OCI-LY3 (cell line): ENCODE measurements at regions not wholly inside any gene's neighbourhood (a gene's known extent, or its start where the extent isn't known, plus 50 kb on each side); places are given as distances from the start of the nearest gene placed in this dataset.

ENCODE experiments used
- H2AFZ ChIP-seq: fragments of 200-600, 300-600 bp; shearing (Covaris generic); 2 replicates; pipeline ENCODE4 v1.6.0; 2014; ENCODE audit warnings: antibody characterized with exemption, low read depth, low read length
- H3K27ac ChIP-seq: fragments of 200-600, 300-600 bp; sonication (generic); 2 replicates; pipeline ENCODE4 v1.5.1; 2014; ENCODE audit warnings: mild to moderate bottlenecking, low read length, moderate library complexity, mixed read lengths
- H3K27me3 ChIP-seq: fragments of 200-600, 300-600 bp; sonication (generic); 2 replicates; pipeline ENCODE4 v1.6.1; 2014; ENCODE audit warnings: low read depth, low read length, mixed read lengths
- H3K36me3 ChIP-seq: fragments of 200-600, 300-600 bp; sonication (generic); replicated peaks from 2 replicates; pipeline ENCODE3; 2014; ENCODE audit warnings: low read depth, low read length, mixed read lengths
- H3K4me1 ChIP-seq: fragments of 300-600, 200-600 bp; sonication (generic); 2 replicates; pipeline ENCODE4 v1.6.1; 2014; ENCODE audit warnings: low read length, mixed read lengths
- H3K4me2 ChIP-seq: fragments of 200-600, 300-600 bp; sonication (generic); 2 replicates; pipeline ENCODE4 v1.6.1; 2014; ENCODE audit warnings: low read length, mixed read lengths
- H3K4me3 ChIP-seq: fragments of 300-600, 200-600 bp; sonication (generic); 2 replicates; pipeline ENCODE4 v1.5.1; 2014; ENCODE audit warnings: antibody characterized with exemption, mild to moderate bottlenecking, low read length, moderate library complexity
- H3K79me2 ChIP-seq: fragments of 300-600, 200-600 bp; shearing (Covaris generic); 2 replicates; pipeline ENCODE4 v1.6.1; 2014; ENCODE audit warnings: mild to moderate bottlenecking, low read length, mixed read lengths
- H3K9ac ChIP-seq: fragments of 300-600, 200-600 bp; shearing (Covaris generic); 2 replicates; pipeline ENCODE4 v1.6.0; 2014; ENCODE audit warnings: mild to moderate bottlenecking, low read length, moderate library complexity
- H3K9me3 ChIP-seq: fragments of 200-600, 300-600 bp; shearing (Covaris generic); 2 replicates; pipeline ENCODE4 v1.6.1; 2014; ENCODE audit warnings: low read length, mixed read lengths; ENCODE audit not compliant: insufficient read depth
- H4K20me1 ChIP-seq: fragments of 200-600, 300-600 bp; sonication (generic); 2 replicates; pipeline ENCODE4 v1.6.1; 2016; ENCODE audit warnings: low read length, mixed read lengths; ENCODE audit not compliant: insufficient read depth
- EZH2phosphoT487 ChIP-seq: fragments of 200-600 bp; shearing (Covaris generic); IDR thresholded peaks from 2 replicates; pipeline ENCODE4 v1.6.1; 2018; ENCODE audit warnings: antibody characterized with exemption, mixed run types, low read depth
- TF ChIP-seq, protein P1 (sequence below): fragments of 200-600, 300-600 bp; sonication (generic); IDR thresholded peaks from 2 replicates; pipeline ENCODE4 v1.5.1; 2014; ENCODE audit warnings: antibody characterized with exemption, low read length, low read depth

DNA sequence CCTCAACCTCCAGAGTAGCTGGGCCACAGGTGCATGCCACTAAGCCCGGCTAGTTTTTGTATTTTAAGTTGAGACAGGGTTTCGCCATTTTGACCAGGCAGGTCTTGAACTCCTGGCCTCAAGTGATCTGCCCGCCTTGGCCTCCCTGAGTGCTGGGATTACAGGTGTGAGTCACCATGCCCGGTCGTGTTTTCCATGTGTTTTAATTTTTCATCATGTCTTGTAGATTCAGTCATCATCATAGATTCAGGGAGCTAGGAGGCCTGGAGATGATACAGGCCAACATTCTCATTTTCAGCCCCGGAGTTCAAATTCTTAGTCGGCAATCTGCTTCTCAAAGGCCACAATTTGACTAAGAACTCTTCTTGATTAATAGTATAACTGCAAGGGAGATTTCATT lies 73.5 kb upstream of the GRAMD1B start:
- Histone ChIP-seq H3K9ac (no peak overlapping the region), H3K27ac (no peak overlapping the region), H3K79me2 (no peaks in the 10 kb centered on the region), H3K4me3 (no peak overlapping the region), H2AFZ (no peak overlapping the region), H3K4me2 (no peak overlapping the region), H3K27me3 (peaks cover 45% of the 10 kb centered on the region), H4K20me1 (no peaks in the 10 kb centered on the region), H3K9me3 (no peaks in the 10 kb centered on the region), H3K36me3 (no peaks in the 10 kb centered on the region), H3K4me1 (peaks cover 10% of the 10 kb centered on the region)
- TF ChIP-seq EZH2phosphoT487, result no peak
- TF ChIP-seq, protein P1, sequence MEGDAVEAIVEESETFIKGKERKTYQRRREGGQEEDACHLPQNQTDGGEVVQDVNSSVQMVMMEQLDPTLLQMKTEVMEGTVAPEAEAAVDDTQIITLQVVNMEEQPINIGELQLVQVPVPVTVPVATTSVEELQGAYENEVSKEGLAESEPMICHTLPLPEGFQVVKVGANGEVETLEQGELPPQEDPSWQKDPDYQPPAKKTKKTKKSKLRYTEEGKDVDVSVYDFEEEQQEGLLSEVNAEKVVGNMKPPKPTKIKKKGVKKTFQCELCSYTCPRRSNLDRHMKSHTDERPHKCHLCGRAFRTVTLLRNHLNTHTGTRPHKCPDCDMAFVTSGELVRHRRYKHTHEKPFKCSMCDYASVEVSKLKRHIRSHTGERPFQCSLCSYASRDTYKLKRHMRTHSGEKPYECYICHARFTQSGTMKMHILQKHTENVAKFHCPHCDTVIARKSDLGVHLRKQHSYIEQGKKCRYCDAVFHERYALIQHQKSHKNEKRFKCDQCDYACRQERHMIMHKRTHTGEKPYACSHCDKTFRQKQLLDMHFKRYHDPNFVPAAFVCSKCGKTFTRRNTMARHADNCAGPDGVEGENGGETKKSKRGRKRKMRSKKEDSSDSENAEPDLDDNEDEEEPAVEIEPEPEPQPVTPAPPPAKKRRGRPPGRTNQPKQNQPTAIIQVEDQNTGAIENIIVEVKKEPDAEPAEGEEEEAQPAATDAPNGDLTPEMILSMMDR, result no peak

DNA sequence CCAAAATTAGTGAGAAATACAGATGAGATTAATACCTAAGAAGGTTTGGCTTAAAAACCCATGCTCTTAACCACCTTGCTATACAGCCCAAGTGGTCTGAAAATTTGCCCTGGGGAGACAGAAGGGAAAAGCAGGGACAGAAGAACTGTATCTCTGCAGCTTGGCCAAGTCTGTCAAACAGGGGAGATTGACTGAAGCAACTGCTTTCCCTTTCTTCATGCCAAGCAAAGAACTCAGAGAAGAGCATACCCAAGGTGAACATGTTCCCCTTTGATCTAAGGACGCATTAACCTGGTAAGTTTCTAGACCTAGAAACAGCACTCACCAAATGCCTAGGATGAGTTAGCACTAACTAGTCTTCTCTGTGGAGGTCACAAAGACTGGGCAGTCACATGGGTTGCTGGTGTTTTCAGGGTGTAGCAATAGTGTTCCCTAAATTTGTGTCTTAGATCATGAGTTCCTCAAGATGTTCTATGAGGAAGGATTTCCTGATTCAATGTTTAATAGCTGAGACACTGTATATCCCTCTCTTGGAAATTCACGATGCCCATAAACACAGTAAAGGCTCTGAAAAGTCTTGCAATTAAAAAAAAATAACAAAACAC lies 75.6 kb upstream of the GRAMD1B start:
- H3K4me2 ChIP-seq, result no peak overlapping the region
- H3K9me3 ChIP-seq, result no peaks in the 10 kb centered on the region
- H3K4me1 ChIP-seq, result peaks cover 10% of the 10 kb centered on the region
- TF ChIP-seq EZH2phosphoT487, result no peak
- TF ChIP-seq, protein P1, result no peak
- H3K79me2 ChIP-seq, result no peaks in the 10 kb centered on the region
- no peak overlapping the region for H3K9ac ChIP-seq
- no peaks in the 10 kb centered on the region for H3K36me3 ChIP-seq
- no peak overlapping the region for H3K27ac ChIP-seq
- H3K4me3 ChIP-seq, result no peak overlapping the region
- H4K20me1 ChIP-seq, result no peaks in the 10 kb centered on the region
- peaks cover 30% of the 10 kb centered on the region for H3K27me3 ChIP-seq
- no peak overlapping the region for H2AFZ ChIP-seq

DNA sequence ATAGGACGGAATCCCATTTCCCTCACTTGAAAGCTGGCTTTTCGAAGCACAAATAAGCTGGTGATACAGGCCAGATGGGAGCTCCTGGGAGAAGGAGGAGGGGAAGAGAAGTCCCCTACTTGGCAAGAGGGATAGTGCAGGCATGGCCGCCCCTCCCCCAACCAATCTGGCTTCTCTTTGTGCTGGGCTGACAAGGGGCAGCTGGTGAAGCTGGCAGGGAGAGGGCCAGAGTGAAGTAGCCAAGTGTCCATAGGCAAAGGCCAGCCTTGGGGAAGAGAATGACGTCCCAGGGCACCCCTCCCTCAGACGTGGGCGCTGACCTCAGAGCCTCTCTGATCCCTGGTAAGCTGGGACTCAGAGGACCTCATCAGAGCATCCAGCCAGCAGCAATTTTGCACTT lies 78.7 kb upstream of the GRAMD1B start:
- Histone ChIP-seq H3K9ac (no peak overlapping the region), H3K79me2 (no peaks in the 10 kb centered on the region), H2AFZ (no peak overlapping the region), H3K4me3 (no peak overlapping the region), H3K36me3 (no peaks in the 10 kb centered on the region), H3K4me2 (no peak overlapping the region), H3K27ac (no peak overlapping the region), H3K27me3 (0 out of 2 replicates have a peak, but pooled peaks cover 6% of the 10 kb centered on the region), H4K20me1 (no peaks in the 10 kb centered on the region), H3K4me1 (no peaks in the 10 kb centered on the region), H3K9me3 (no peaks in the 10 kb centered on the region)
- TF ChIP-seq, protein P1, result no peak
- TF ChIP-seq EZH2phosphoT487, result no peak

DNA sequence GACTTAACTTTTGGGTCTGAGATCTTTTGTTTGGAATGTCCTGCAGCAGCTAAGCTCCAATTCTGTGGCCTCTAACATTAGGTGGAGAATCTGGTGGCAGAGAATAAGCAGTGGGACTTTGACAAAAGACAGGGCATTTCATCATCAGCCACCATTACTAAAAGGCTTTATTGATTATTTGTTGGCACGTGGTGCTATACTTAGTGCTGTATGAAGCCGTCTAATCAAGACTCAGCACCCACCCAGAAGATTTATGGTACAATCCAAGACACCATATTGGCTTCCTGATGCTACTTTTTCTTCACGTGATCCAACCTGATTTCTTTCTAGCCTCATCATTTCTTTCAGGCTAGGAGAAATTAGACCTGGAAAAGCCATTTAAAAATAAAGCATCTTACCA lies 80.7 kb upstream of the GRAMD1B start:
- Histone ChIP-seq H3K36me3 (no peaks in the 10 kb centered on the region), H3K9me3 (no peaks in the 10 kb centered on the region), H3K27me3 (0 out of 2 replicates have a peak, but pooled peaks cover 6% of the 10 kb centered on the region), H3K4me1 (no peaks in the 10 kb centered on the region; the same call in 1 of the 2 replicates), H3K27ac (no peak overlapping the region), H3K9ac (no peak overlapping the region), H3K4me3 (no peak overlapping the region), H2AFZ (no peak overlapping the region), H3K79me2 (no peaks in the 10 kb centered on the region), H3K4me2 (no peak overlapping the region), H4K20me1 (no peaks in the 10 kb centered on the region)
- TF ChIP-seq, protein P1, result no peak
- no peak for TF ChIP-seq EZH2phosphoT487
